Memory B cell (primary cell): ENCODE measurements at regions not wholly inside any gene's neighbourhood (a gene's known extent, or its start where the extent isn't known, plus 50 kb on each side); places are given as distances from the start of the nearest gene placed in this dataset.

Source experiments
- ATAC-seq: fragments of 150-1000 bp; cut with Tn5 transposase; 2 replicates; pipeline ENCODE4 v1.10.0; 2021; ENCODE audit warnings: low read depth, mild to moderate bottlenecking, moderate library complexity
- DNase-seq, 2 donors: peaks; one replicate each; pipeline ENCODE4 v3.0.0; 2022; ENCODE audit warnings: low spot score in 2 of 2
- H3K27ac Mint-ChIP-seq: one replicate; pipeline ENCODE4 v1.8.0; 2022; ENCODE audit warnings: mild to moderate bottlenecking, moderate library complexity, mixed read lengths
- H3K27me3 Mint-ChIP-seq: one replicate; pipeline ENCODE4 v1.8.0; 2022; ENCODE audit warnings: mixed read lengths
- H3K36me3 Mint-ChIP-seq: one replicate; pipeline ENCODE4 v1.8.0; 2022; ENCODE audit warnings: mild to moderate bottlenecking, mixed read lengths
- H3K4me1 Mint-ChIP-seq: one replicate; pipeline ENCODE4 v1.8.0; 2022; ENCODE audit warnings: mixed read lengths
- H3K4me3 Mint-ChIP-seq: one replicate; pipeline ENCODE4 v1.8.0; 2022; ENCODE audit warnings: mild to moderate bottlenecking, moderate library complexity, mixed read lengths
- H3K9me3 Mint-ChIP-seq: one replicate; pipeline ENCODE4 v1.8.0; 2022; ENCODE audit warnings: mixed read lengths

GRCh38 chr2:95539290-95539689 is 52.5 kb upstream of the TRIM43 start:
- peaks cover 5% of the 10 kb centered on the region for H3K36me3 Mint-ChIP-seq
- no peak for ATAC-seq
- H3K4me1 Mint-ChIP-seq: peaks cover 4% of the 10 kb centered on the region
- no peak overlapping the region for H3K4me3 Mint-ChIP-seq
- H3K9me3 Mint-ChIP-seq: peaks cover 8% of the 10 kb centered on the region
- H3K27ac Mint-ChIP-seq: peak overlapping the region; percentile 28
- no peak for DNase-seq
- no peaks in the 10 kb centered on the region for H3K27me3 Mint-ChIP-seq

- Mint-ChIP-seq H3K27ac (no peak overlapping the region), H3K27me3 (no peaks in the 10 kb centered on the region)
Measured at GRCh38 chr2:95539836-95540235, 52.0 kb upstream of the TRIM43 start.

More at GRCh38 chr2:95539836-95540235, 52.0 kb upstream of the TRIM43 start:
- DNase-seq: no peak
- Mint-ChIP-seq H3K4me3 (no peak overlapping the region), H3K4me1 (peaks cover 4% of the 10 kb centered on the region), H3K9me3 (peaks cover 8% of the 10 kb centered on the region), H3K36me3 (peaks cover 1% of the 10 kb centered on the region)
- no peak for ATAC-seq
